Fibroblast of mammary gland (primary cell): ENCODE measurements at regions not wholly inside any gene's neighbourhood (a gene's known extent, or its start where the extent isn't known, plus 50 kb on each side); places are given as distances from the start of the nearest gene placed in this dataset.

Experiments
- DNase-seq: peaks from one replicate; pipeline ENCODE4 v3.0.0-alpha.2; 2010; ENCODE audit warnings: low read depth
- H3K4me3 ChIP-seq: 2 replicates; pipeline ENCODE4 v1.5.1; 2011; ENCODE audit warnings: low read depth, mild to moderate bottlenecking, low read length, moderate library complexity; ENCODE audit not compliant: control insufficient read depth
- TF ChIP-seq, protein P1 (sequence below): conservative IDR thresholded peaks from 2 replicates; pipeline ENCODE4 v1.5.1; 2011; ENCODE audit warnings: low read depth, low read length, inconsistent platforms; ENCODE audit not compliant: control insufficient read depth, insufficient read depth

DNA sequence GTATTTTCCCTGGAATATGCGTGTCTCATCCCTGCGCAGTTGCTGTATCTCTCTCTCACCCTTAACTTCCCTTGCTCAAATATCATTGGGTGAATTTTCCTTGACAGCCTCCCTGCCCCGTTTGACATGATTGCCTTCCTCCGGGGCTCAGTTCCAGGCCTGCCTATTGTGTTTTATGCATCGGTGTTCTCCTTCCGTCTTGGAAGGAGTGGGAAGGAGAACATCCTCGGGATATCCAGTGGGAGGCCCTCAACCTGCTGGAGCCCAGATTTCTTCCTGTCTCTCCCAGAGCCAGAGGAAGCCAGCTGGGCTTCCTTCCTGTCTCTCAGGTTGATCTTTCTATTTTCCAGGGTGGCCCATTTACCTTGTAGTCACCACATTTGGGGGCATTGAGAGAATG, 434.7 kb upstream of the HS6ST1 start:
- no peak overlapping the region for H3K4me3 ChIP-seq
- DNase-seq: no peak
- TF ChIP-seq, protein P1, sequence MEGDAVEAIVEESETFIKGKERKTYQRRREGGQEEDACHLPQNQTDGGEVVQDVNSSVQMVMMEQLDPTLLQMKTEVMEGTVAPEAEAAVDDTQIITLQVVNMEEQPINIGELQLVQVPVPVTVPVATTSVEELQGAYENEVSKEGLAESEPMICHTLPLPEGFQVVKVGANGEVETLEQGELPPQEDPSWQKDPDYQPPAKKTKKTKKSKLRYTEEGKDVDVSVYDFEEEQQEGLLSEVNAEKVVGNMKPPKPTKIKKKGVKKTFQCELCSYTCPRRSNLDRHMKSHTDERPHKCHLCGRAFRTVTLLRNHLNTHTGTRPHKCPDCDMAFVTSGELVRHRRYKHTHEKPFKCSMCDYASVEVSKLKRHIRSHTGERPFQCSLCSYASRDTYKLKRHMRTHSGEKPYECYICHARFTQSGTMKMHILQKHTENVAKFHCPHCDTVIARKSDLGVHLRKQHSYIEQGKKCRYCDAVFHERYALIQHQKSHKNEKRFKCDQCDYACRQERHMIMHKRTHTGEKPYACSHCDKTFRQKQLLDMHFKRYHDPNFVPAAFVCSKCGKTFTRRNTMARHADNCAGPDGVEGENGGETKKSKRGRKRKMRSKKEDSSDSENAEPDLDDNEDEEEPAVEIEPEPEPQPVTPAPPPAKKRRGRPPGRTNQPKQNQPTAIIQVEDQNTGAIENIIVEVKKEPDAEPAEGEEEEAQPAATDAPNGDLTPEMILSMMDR: no peak

DNA sequence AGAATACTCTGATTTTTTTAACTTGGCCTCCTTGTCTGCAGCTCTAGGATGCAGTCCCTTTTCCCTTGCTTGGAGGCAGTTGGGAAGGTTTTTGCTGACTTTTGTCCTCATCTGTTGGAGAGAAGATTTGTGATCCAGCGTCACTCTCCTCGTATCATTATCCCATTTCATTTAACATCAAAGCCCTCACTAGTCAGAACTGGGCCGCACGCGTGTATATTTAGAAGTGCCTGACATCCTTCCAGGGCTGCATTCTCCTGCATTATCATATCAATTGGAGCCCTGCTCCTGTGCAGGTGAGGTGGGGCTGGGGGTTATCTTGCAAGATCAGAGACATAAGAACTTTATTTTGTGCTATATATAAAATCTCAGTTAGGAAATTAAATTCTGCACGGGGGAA, 435.1 kb upstream of the HS6ST1 start:
- TF ChIP-seq, protein P1: no peak
- DNase-seq: no peak

DNA sequence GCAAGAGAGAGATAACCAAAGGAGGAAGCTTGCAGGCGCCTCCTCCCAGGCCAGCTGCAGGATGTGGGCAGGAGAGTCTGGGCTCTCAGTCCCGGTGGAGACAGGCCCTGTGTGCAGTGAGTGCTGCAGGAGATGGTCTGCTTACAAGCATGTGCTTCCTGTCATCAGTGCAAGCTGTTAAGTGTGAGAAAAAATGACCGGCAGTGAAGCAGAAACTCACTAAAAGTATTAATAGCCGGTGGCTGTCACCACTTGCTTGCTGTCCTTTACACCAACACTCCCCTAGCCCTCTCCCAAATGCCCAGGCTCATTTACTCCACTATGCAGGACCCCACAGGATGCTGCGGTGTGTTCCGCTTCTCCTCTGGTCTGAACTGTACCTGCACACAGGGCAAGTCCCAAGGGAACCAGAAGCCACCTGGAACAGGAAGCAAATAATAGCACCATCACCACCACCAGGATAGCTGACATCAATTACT, 435.6 kb upstream of the HS6ST1 start:
- H3K4me3 ChIP-seq: no peak overlapping the region
- no peak for DNase-seq
- TF ChIP-seq, protein P1: no peak

More for the DNA sequence above, 435.1 kb upstream of the HS6ST1 start:
- no peak overlapping the region for H3K4me3 ChIP-seq

DNA sequence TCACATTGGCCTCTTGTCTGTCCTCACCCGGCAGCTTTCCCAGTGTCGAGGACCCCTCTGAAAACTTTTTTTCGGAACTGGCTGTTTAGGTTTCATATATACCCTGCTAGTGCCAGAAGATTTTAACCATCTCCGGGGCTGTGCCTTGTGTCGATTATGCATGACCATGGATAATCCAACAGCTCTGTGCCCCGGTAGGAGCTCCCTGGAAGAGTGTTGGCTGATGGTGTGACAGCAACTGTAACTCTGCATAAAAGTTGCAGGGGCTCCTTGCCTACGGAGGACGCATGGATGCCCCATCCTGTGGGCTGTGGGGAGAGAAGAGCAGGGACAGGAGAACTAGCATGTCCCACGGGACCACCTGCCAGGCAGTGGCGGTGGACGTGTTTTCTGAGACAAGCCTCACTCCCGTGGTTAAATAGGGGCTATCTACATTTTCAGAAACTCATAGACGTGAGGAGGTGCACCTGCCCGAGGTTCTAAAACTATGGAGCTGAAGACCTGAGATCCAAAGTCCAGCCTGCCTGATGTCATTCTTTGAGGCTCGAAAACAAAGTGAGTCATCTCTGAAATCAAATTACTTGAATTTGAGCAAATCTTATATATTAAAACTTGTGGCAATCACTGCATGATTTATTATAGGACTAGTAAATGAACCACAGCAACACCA, 437.2 kb upstream of the HS6ST1 start:
- DNase-seq: no peak
- H3K4me3 ChIP-seq: no peak overlapping the region
- TF ChIP-seq, protein P1: no peak

DNA sequence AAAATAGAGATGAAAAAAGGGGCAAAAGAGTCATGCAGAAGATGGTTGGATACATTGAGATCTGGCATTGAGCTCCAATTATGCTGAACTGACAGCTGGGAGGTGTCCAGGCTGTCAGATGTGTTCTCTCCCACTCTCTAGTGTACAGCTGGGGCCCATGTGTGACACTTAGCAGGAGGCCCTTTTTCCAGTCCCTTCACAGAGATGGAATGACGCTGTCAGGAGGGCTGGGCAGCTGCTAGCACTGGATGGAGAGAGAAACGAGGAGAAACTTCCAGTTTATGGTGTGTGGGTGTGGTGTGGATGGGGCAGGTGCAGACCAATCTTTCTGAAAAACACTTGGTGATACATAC, 437.7 kb upstream of the HS6ST1 start:
- TF ChIP-seq, protein P1: no peak
- DNase-seq: no peak
- no peak overlapping the region for H3K4me3 ChIP-seq

DNA sequence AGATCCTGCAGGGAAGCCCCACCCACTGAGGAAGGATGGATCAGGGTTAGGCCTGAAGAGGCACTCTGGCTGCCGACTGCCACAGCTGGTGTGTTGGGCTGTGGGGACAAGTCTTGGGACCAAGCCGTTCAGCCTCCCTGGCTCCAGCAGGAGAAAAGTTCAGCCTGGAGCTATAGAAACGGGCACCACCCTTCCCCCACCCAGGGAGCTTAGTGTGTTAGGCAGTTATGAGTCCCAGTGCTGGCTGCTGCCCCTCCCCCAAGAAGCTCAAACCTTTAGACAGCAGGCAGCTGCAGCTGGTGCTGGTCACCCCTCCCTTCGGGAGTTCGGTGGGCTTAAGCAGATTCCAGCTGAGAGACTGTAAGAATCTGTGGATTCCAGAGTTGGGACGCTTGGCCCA, 447.1 kb upstream of the HS6ST1 start:
- no peak overlapping the region for H3K4me3 ChIP-seq
- TF ChIP-seq, protein P1: no peak
- no peak for DNase-seq

DNA sequence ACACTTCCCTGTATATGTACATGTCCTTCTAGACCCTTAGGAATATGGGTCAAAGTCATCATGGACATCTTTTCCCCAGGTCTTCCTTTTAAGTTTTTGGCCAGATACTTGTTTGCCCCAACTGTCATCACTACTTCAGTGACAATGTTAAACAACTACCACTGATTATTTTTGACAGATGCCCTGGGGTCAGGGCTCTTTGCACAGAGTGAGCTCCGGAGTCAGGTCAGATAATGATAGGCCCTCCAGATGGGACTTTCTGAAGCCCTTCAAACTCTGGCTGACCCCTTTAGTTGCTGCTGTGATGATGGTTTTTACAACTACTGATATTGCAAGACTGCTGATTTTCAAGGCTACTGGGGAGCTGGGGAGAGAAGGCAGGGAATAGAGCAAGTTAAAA, 449.4 kb upstream of the HS6ST1 start:
- no peak overlapping the region for H3K4me3 ChIP-seq
- TF ChIP-seq, protein P1: no peak
- DNase-seq: no peak
